ENCODE measurements at regions not wholly inside any gene's neighbourhood (a gene's known extent, or its start where the extent isn't known, plus 50 kb on each side); places are given as distances from the start of the nearest gene placed in this dataset.

DNA sequence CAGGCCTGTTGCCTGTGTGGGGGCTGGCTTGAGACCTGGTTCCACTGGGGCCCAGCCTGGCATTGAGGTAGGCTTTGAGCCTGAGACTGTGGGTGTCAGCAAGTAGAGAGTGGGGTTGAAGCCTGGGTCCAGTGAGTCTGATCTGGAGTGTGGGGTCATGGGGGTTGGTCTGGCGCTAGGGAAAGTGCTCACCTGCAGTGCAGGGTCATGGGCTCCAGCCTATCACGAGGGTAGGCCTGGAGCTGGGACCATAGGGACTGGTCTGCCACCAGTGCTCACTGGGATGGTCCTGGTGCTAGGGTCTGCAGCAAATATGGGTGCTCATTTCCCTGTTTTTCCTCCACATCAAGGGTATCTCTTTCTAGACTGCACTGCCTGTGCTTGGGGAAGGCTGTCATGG lies 95.4 kb upstream of the KLF14 start:
- Histone ChIP-seq H3K27ac (ENCODE audit: low read depth, low read length, poor library complexity, severe bottlenecking) (no peak overlapping the region), H3K36me3 (ENCODE audit: insufficient read depth, low read length, poor library complexity, severe bottlenecking) (no peaks in the 10 kb centered on the region), H3K9me3 (ENCODE audit: low read depth, low read length, poor library complexity, severe bottlenecking) (peaks cover 17% of the 10 kb centered on the region), H3K4me1 (ENCODE audit: insufficient read depth, low read length, poor library complexity, severe bottlenecking) (no peaks in the 10 kb centered on the region), H3K4me3 (ENCODE audit: low read depth, low read length, poor library complexity, severe bottlenecking) (no peak overlapping the region), H3K27me3 (replicated peaks; ENCODE audit: insufficient read depth, low read depth, low read length, poor library complexity) (no peaks in the 10 kb centered on the region)
- intact Hi-C loops (cut with micrococcal nuclease; ENCODE audit: unreplicated experiment): no loop called here
- ChIA-PET POLR2A (ENCODE audit: low non-redundant PET) (no interaction called here), CTCF (interaction anchor here (0.6 kb wide), 1 partner anchor 11 kb away, joined by 4 read pairs; no protein-coding TSS in a partner anchor)
- TF ChIP-seq CTCF (conservative IDR thresholded peaks at IDR 0.05; ENCODE audit: low read depth, low read length) (no peak), EZH2 (IDR thresholded peaks at IDR 0.05; ENCODE audit: borderline replicate concordance, low read depth, low read length, poor library complexity, severe bottlenecking) (no peak)
- no TSS peak for BruUV-seq (replicated peaks)
- DNase-seq (ENCODE audit: low spot score): no peak

DNA sequence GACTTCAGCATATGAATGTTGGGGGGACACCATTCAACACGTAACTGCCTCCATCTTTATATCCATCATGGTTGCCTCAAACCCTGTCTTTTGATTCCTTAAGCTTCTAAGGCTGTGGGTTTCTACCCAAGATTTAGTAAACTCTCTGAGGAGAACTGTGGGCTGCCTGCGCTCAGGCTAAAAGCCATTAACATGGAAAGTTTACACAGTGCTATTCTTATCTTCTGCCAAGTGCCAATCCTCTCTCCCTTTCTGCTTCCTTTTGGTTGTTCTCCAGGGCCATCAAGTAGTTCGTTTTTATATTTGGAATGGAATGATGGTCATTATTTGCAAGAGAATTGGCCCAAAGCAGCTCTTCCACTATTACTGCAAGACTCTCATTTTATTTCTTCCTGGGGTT lies 97.3 kb upstream of the KLF14 start:
- BruUV-seq (replicated peaks): no TSS peak
- Histone ChIP-seq H3K9me3 (ENCODE audit: low read depth, low read length, poor library complexity, severe bottlenecking) (peaks cover 8% of the 10 kb centered on the region), H3K4me3 (ENCODE audit: low read depth, low read length, poor library complexity, severe bottlenecking) (no peak overlapping the region), H3K36me3 (ENCODE audit: insufficient read depth, low read length, poor library complexity, severe bottlenecking) (no peaks in the 10 kb centered on the region), H3K27me3 (replicated peaks; ENCODE audit: insufficient read depth, low read depth, low read length, poor library complexity) (no peaks in the 10 kb centered on the region), H3K27ac (ENCODE audit: low read depth, low read length, poor library complexity, severe bottlenecking) (no peak overlapping the region), H3K4me1 (ENCODE audit: insufficient read depth, low read length, poor library complexity, severe bottlenecking) (no peaks in the 10 kb centered on the region)
- TF ChIP-seq EZH2 (IDR thresholded peaks at IDR 0.05; ENCODE audit: borderline replicate concordance, low read depth, low read length, poor library complexity, severe bottlenecking) (no peak), CTCF (conservative IDR thresholded peaks at IDR 0.05; ENCODE audit: low read depth, low read length) (no peak)
- intact Hi-C loops (cut with micrococcal nuclease; ENCODE audit: unreplicated experiment): loop anchor here (5.0 kb wide), 1 partner anchor 589 kb away; no protein-coding TSS in a partner anchor
- no peak for DNase-seq (ENCODE audit: low spot score)
- POLR2A ChIA-PET (ENCODE audit: low non-redundant PET): no interaction called here
- CTCF ChIA-PET: interaction anchor here (0.7 kb wide), 1 partner anchor 19 kb away, joined by 3 read pairs; no protein-coding TSS in a partner anchor

DNA sequence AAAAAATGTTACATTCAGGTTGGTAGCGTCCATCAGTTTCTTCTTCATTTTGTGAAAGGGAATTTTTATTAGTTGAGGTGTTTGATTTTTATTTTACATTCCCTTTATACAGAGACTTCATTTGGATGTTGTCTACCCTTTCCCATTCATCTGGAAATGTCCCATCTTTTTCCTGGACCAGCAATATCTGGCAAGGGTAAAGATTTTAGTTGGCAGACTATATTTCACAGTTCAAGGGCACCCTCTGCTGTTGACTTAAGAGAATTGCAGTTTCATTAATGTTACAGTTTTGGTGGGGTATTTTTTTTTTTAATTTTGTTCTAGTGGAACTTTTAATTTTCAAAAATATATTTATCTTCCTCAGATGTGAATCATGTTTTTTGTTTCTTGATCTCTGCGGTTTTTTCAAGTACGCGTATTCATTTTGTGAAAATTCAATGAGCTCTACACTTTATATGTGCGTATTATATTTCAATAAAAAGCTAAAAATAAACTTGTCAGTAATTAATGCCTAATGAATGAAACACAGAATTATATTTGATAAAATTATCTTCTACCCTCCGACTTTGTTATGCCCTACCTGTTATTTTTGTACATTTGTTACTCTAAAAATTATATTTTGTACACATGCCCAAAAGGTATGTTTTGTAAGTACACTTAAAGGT lies 97.9 kb upstream of the KLF14 start:
- no peak overlapping the region for H3K27ac ChIP-seq (ENCODE audit: low read depth, low read length, poor library complexity, severe bottlenecking)
- no peaks in the 10 kb centered on the region for H3K27me3 ChIP-seq (replicated peaks; ENCODE audit: insufficient read depth, low read depth, low read length, poor library complexity)
- TF ChIP-seq EZH2 (IDR thresholded peaks at IDR 0.05; ENCODE audit: borderline replicate concordance, low read depth, low read length, poor library complexity, severe bottlenecking) (no peak), CTCF (conservative IDR thresholded peaks at IDR 0.05; ENCODE audit: low read depth, low read length) (peak; percentile 83)
- CTCF ChIA-PET: interaction anchor here (0.6 to 1.0 kb wide), 6 partner anchors 19 to 821 kb away, joined by 3 read pairs; no protein-coding TSS in a partner anchor
- DNase-seq (ENCODE audit: low spot score): peak; percentile 59
- H3K4me3 ChIP-seq (ENCODE audit: low read depth, low read length, poor library complexity, severe bottlenecking): no peak overlapping the region
- no peaks in the 10 kb centered on the region for H3K4me1 ChIP-seq (ENCODE audit: insufficient read depth, low read length, poor library complexity, severe bottlenecking)
- H3K36me3 ChIP-seq (ENCODE audit: insufficient read depth, low read length, poor library complexity, severe bottlenecking): no peaks in the 10 kb centered on the region
- peaks cover 4% of the 10 kb centered on the region for H3K9me3 ChIP-seq (ENCODE audit: low read depth, low read length, poor library complexity, severe bottlenecking)
- intact Hi-C loops (cut with micrococcal nuclease; ENCODE audit: unreplicated experiment): loop anchor here (1.0 to 5.0 kb wide), 2 partner anchors 590 to 760 kb away; no protein-coding TSS in a partner anchor
- POLR2A ChIA-PET (ENCODE audit: low non-redundant PET): no interaction called here
- no TSS peak for BruUV-seq (replicated peaks)

Measured in A673 (cell line).